ENCODE measurements at regions not wholly inside any gene's neighbourhood (a gene's known extent, or its start where the extent isn't known, plus 50 kb on each side); places are given as distances from the start of the nearest gene placed in this dataset.

- H3K4me3 ChIP-seq (ENCODE audit: low read length): no peak overlapping the region
- H3K9ac ChIP-seq (ENCODE audit: low read length): no peak overlapping the region
- no peaks in the 10 kb centered on the region for H3K27me3 ChIP-seq (ENCODE audit: insufficient read depth, low read depth, low read length)
- no peak overlapping the region for H3K27ac ChIP-seq (ENCODE audit: low read length)
- no peaks in the 10 kb centered on the region for H3K36me3 ChIP-seq (ENCODE audit: insufficient read depth, low read length)
- no peak overlapping the region for H2AFZ ChIP-seq (ENCODE audit: low read depth, low read length)
- H3K9me3 ChIP-seq (ENCODE audit: low read length): peaks cover 5% of the 10 kb centered on the region
- no peaks in the 10 kb centered on the region for H4K20me1 ChIP-seq (ENCODE audit: insufficient read depth)
- no peak for TF ChIP-seq MXI1 (conservative IDR thresholded peaks at IDR 0.05; ENCODE audit: poor library complexity, severe bottlenecking)
- no peak for TF ChIP-seq EZH2 (IDR thresholded peaks at IDR 0.05; ENCODE audit: borderline replicate concordance, insufficient read depth, low read length, poor library complexity, severe bottlenecking)
- no peak for TF ChIP-seq EP300 (conservative IDR thresholded peaks at IDR 0.05; ENCODE audit: poor library complexity, severe bottlenecking)
- TF ChIP-seq CTCF (IDR thresholded peaks at IDR 0.05; ENCODE audit: poor library complexity, severe bottlenecking): no peak
- TF ChIP-seq POLR2AphosphoS5 (IDR thresholded peaks at IDR 0.05): no peak
- TF ChIP-seq RAD21 (conservative IDR thresholded peaks at IDR 0.05): no peak
- TF ChIP-seq REST (IDR thresholded peaks at IDR 0.05; ENCODE audit: borderline replicate concordance): no peak
- TF ChIP-seq SMC3 (conservative IDR thresholded peaks at IDR 0.05; ENCODE audit: poor library complexity): no peak
- TF ChIP-seq TAF1 (IDR thresholded peaks at IDR 0.05; ENCODE audit: low read depth): no peak
- no peaks in the 10 kb centered on the region for H3K9me2 ChIP-seq (ENCODE audit: insufficient read depth, low read length)
- no peak overlapping the region for H3K4me2 ChIP-seq (ENCODE audit: low read length)
- H3F3A ChIP-seq (ENCODE audit: insufficient read depth, low read length, poor library complexity, severe bottlenecking): no peaks in the 10 kb centered on the region
- no peaks in the 10 kb centered on the region for H3K79me2 ChIP-seq (replicated peaks; ENCODE audit: insufficient read depth, low read length)
Observed at GRCh38 chr3:144301863-144302262, 330.2 kb downstream of the DIPK2A start.

GRCh38 chr3:144307951-144308350 is 336.3 kb downstream of the DIPK2A start:
- Histone ChIP-seq H3K4me2 (ENCODE audit: low read length) (no peak overlapping the region), H3K9me2 (ENCODE audit: insufficient read depth, low read length) (no peaks in the 10 kb centered on the region), H4K20me1 (ENCODE audit: insufficient read depth) (no peaks in the 10 kb centered on the region), H3K36me3 (ENCODE audit: insufficient read depth, low read length) (no peaks in the 10 kb centered on the region), H3K9me3 (ENCODE audit: low read length) (no peaks in the 10 kb centered on the region), H2AFZ (ENCODE audit: low read depth, low read length) (no peak overlapping the region), H3F3A (ENCODE audit: insufficient read depth, low read length, poor library complexity, severe bottlenecking) (no peaks in the 10 kb centered on the region), H3K27me3 (ENCODE audit: insufficient read depth, low read depth, low read length) (no peaks in the 10 kb centered on the region), H3K79me2 (replicated peaks; ENCODE audit: insufficient read depth, low read length) (no peaks in the 10 kb centered on the region), H3K9ac (ENCODE audit: low read length) (no peak overlapping the region), H3K4me3 (ENCODE audit: low read length) (no peak overlapping the region), H3K27ac (ENCODE audit: low read length) (no peak overlapping the region)
- TF ChIP-seq CTCF (IDR thresholded peaks at IDR 0.05; ENCODE audit: poor library complexity, severe bottlenecking) (no peak), EZH2 (IDR thresholded peaks at IDR 0.05; ENCODE audit: borderline replicate concordance, insufficient read depth, low read length, poor library complexity, severe bottlenecking) (no peak), RAD21 (conservative IDR thresholded peaks at IDR 0.05) (no peak), TAF1 (IDR thresholded peaks at IDR 0.05; ENCODE audit: low read depth) (no peak), SMC3 (conservative IDR thresholded peaks at IDR 0.05; ENCODE audit: poor library complexity) (no peak), POLR2AphosphoS5 (IDR thresholded peaks at IDR 0.05) (no peak), EP300 (conservative IDR thresholded peaks at IDR 0.05; ENCODE audit: poor library complexity, severe bottlenecking) (no peak), MXI1 (conservative IDR thresholded peaks at IDR 0.05; ENCODE audit: poor library complexity, severe bottlenecking) (no peak), REST (IDR thresholded peaks at IDR 0.05; ENCODE audit: borderline replicate concordance) (no peak)
